ENCODE measurements at regions not wholly inside any gene's neighbourhood (a gene's known extent, or its start where the extent isn't known, plus 50 kb on each side); places are given as distances from the start of the nearest gene placed in this dataset.

DNA sequence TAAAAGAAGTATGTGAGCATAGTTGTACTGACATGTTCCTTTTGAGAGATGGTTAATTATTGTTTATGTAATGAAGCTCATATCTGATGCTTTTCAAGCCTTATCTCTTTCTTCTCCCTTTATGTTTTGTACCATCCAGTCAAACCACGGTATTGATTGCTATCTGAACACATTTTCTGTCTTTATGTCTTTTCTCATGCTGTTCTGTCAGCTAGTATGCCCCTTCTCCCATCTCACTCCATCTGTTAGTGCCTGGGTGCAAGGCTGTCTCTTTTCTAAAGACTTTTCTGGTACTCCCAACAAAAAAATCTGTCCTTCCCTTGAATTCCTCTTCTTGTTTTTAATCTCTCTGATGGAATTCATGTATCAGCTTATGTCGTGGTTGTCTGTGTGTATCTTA lies 883.8 kb upstream of the IGFBP7 start:
- TF ChIP-seq, protein P1, sequence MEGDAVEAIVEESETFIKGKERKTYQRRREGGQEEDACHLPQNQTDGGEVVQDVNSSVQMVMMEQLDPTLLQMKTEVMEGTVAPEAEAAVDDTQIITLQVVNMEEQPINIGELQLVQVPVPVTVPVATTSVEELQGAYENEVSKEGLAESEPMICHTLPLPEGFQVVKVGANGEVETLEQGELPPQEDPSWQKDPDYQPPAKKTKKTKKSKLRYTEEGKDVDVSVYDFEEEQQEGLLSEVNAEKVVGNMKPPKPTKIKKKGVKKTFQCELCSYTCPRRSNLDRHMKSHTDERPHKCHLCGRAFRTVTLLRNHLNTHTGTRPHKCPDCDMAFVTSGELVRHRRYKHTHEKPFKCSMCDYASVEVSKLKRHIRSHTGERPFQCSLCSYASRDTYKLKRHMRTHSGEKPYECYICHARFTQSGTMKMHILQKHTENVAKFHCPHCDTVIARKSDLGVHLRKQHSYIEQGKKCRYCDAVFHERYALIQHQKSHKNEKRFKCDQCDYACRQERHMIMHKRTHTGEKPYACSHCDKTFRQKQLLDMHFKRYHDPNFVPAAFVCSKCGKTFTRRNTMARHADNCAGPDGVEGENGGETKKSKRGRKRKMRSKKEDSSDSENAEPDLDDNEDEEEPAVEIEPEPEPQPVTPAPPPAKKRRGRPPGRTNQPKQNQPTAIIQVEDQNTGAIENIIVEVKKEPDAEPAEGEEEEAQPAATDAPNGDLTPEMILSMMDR (conservative IDR thresholded peaks at IDR 0.05; ENCODE audit: low read depth, low read length), result no peak
- TF ChIP-seq EZH2 (IDR thresholded peaks at IDR 0.05; ENCODE audit: low read length, unreplicated experiment) (no peak), EZH2phosphoT487 (IDR thresholded peaks at IDR 0.05; ENCODE audit: borderline replicate concordance, low read length) (no peak)

Data from PC-3 (cell line).